Type B pancreatic cell (in vitro differentiated cells): ENCODE measurements at regions not wholly inside any gene's neighbourhood (a gene's known extent, or its start where the extent isn't known, plus 50 kb on each side); places are given as distances from the start of the nearest gene placed in this dataset.

Experiments
- DNase-seq: peaks from one replicate; pipeline ENCODE4 v3.0.0; 2021; ENCODE audit warnings: mixed read lengths; ENCODE audit not compliant: unreplicated experiment; ENCODE audit errors: extremely low spot score
- H3K27ac Mint-ChIP-seq: 2 replicates; pipeline ENCODE4 v1.8.0; 2021; ENCODE audit warnings: mild to moderate bottlenecking, mixed read lengths
- H3K27me3 Mint-ChIP-seq: 2 replicates; pipeline ENCODE4 v1.8.0; 2021; ENCODE audit warnings: mixed read lengths
- H3K36me3 Mint-ChIP-seq: 2 replicates; pipeline ENCODE4 v1.8.0; 2021; ENCODE audit warnings: mixed read lengths
- H3K4me1 Mint-ChIP-seq: one replicate; pipeline ENCODE4 v1.8.0; 2021; ENCODE audit warnings: mixed read lengths; ENCODE audit not compliant: unreplicated experiment
- H3K4me3 Mint-ChIP-seq: 2 replicates; pipeline ENCODE4 v1.8.0; 2021; ENCODE audit warnings: mild to moderate bottlenecking, mixed read lengths
- H3K9me3 Mint-ChIP-seq: 2 replicates; pipeline ENCODE4 v1.8.0; 2021; ENCODE audit warnings: mixed read lengths
- TF ChIP-seq, protein P1 (sequence below): fragments of 200-600 bp; sonication (generic); conservative IDR thresholded peaks from 2 replicates; pipeline ENCODE4 v1.5.0; 2021; ENCODE audit warnings: antibody characterized with exemption, mild to moderate bottlenecking

DNA sequence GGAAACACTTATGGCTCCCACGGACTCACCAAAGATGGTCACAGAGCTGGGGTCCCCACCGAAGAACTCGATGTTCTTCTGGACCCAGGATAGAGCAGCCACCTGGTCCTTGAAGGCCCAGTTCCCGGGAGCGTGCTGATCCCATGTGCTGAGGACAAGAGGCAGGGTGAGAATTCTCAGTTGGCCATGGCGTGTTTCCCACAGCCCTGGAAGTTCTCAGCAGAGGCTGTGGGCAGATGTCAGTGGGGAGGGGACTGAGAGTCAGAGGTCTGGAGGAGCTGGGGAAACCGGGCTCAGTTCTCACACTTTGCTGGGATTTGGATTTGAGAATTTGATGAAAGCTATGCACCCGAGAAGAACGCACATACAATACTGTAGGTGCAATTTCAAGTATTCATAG is 193.3 kb downstream of the BCR start:
- no peaks in the 10 kb centered on the region for H3K36me3 Mint-ChIP-seq
- no peak overlapping the region for H3K4me3 Mint-ChIP-seq
- TF ChIP-seq, protein P1, sequence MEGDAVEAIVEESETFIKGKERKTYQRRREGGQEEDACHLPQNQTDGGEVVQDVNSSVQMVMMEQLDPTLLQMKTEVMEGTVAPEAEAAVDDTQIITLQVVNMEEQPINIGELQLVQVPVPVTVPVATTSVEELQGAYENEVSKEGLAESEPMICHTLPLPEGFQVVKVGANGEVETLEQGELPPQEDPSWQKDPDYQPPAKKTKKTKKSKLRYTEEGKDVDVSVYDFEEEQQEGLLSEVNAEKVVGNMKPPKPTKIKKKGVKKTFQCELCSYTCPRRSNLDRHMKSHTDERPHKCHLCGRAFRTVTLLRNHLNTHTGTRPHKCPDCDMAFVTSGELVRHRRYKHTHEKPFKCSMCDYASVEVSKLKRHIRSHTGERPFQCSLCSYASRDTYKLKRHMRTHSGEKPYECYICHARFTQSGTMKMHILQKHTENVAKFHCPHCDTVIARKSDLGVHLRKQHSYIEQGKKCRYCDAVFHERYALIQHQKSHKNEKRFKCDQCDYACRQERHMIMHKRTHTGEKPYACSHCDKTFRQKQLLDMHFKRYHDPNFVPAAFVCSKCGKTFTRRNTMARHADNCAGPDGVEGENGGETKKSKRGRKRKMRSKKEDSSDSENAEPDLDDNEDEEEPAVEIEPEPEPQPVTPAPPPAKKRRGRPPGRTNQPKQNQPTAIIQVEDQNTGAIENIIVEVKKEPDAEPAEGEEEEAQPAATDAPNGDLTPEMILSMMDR: no peak
- no peaks in the 10 kb centered on the region for H3K4me1 Mint-ChIP-seq
- no peak for DNase-seq
- peaks cover 18% of the 10 kb centered on the region for H3K27me3 Mint-ChIP-seq
- H3K27ac Mint-ChIP-seq: no peak overlapping the region
- H3K9me3 Mint-ChIP-seq: no peaks in the 10 kb centered on the region

DNA sequence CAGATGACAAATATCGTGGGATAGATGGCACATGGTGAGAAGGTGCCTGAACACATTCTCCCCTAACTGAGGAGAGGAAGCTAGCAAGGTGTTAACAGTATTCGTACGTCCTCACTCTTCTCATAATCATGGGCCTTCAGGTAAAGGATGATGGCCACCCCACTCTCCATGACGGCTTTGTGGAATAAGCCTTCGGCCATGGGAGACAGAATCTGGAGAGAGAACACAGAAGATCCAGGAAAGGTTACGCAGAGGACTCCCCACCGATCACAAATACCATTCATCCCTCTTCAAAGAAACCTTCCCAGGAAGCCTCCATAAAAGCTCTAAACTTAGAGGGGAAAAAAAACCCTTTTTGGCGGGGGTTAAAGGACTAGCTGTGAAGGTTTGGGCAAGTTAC is 189.9 kb downstream of the BCR start:
- Mint-ChIP-seq H3K9me3 (no peaks in the 10 kb centered on the region), H3K4me1 (no peaks in the 10 kb centered on the region), H3K4me3 (no peak overlapping the region), H3K36me3 (no peaks in the 10 kb centered on the region), H3K27ac (no peak overlapping the region), H3K27me3 (peaks cover 38% of the 10 kb centered on the region)
- peak; percentile 25 for DNase-seq
- TF ChIP-seq, protein P1: no peak

DNA sequence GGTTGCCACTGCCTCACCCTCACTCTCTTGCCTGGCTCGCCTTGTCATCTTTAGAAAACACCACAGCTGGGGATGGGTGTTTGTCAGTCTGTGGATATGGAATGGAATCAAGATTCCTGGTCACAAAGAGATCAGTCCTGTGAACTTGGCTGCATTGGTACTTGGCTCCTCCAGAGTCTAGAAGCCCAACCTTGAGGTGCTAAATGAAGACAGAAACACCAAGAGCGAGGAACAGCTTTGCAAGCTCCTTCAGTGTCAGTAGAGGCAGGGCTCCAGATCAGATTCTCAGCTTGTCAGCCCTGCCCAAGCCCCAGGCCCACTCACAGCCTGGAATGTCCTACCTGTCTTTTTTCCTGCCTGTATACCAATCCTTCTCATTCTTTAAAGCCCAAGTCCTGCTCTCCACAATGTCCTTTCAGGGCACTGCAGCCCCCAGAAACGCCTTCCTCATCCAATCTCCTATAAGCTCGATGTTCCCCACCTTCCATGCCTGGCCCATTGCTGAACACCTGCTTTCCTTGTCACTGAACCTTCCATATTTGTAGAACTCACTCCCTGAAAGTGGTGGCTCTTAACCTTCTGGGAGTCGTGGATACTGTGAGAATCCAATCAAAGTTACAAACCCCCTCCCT is 188.9 kb downstream of the BCR start:
- Mint-ChIP-seq H3K4me3 (no peak overlapping the region), H3K9me3 (no peaks in the 10 kb centered on the region), H3K4me1 (no peaks in the 10 kb centered on the region), H3K27me3 (peaks cover 35% of the 10 kb centered on the region), H3K27ac (no peak overlapping the region), H3K36me3 (no peaks in the 10 kb centered on the region)
- TF ChIP-seq, protein P1: no peak
- DNase-seq: peak; percentile 44
